ENCODE measurements at regions not wholly inside any gene's neighbourhood (a gene's known extent, or its start where the extent isn't known, plus 50 kb on each side); places are given as distances from the start of the nearest gene placed in this dataset.
"Not testable (repeated sequence)": the region's sequence is repeated elsewhere in the genome, so short reads cannot be mapped to it uniquely, and the experiment has no call there.

GRCh38 chr19:13672480-13673175 is 91.7 kb upstream of the MRI1 start:
- H3K9ac ChIP-seq; H3K4me1 ChIP-seq (ENCODE audit: insufficient read depth); in situ Hi-C loops (cut with MboI); H3K27ac ChIP-seq; H3K9me3 ChIP-seq (ENCODE audit: low read depth); H4K20me1 ChIP-seq (ENCODE audit: insufficient read depth); H3K4me2 ChIP-seq (ENCODE audit: unreplicated experiment); H3K27me3 ChIP-seq (replicated peaks; ENCODE audit: insufficient read depth); H3K36me3 ChIP-seq (ENCODE audit: low read depth); H3K4me3 ChIP-seq; H3K79me2 ChIP-seq (ENCODE audit: insufficient read depth); H3K9me2 ChIP-seq (ENCODE audit: insufficient read depth); H3F3A ChIP-seq (ENCODE audit: insufficient read depth): not testable (repeated sequence)
- peak overlapping the region; percentile 26; the same call in 1 of the 2 replicates for H2AFZ ChIP-seq
- peak; percentile 36 for DNase-seq
- WGBS, 2 experiments (ENCODE audit: low coverage in 1 of 2, low lambda C conversion rate in 2 of 2, missing lambda C conversion rate in 2 of 2) = 58 to 81% methylated on average over 7 of the region's 7 CpGs

- Histone ChIP-seq H3K4me3 (no peak overlapping the region), H3K9ac (no peak overlapping the region), H2AFZ (no peak overlapping the region), H3K79me2 (ENCODE audit: insufficient read depth) (no peaks in the 10 kb centered on the region), H3K4me2 (ENCODE audit: unreplicated experiment) (no peak overlapping the region), H3K9me3 (ENCODE audit: low read depth) (no peaks in the 10 kb centered on the region), H4K20me1 (ENCODE audit: insufficient read depth) (no peaks in the 10 kb centered on the region), H3K36me3 (ENCODE audit: low read depth) (no peaks in the 10 kb centered on the region), H3K4me1 (ENCODE audit: insufficient read depth) (no peaks in the 10 kb centered on the region), H3K27me3 (replicated peaks; ENCODE audit: insufficient read depth) (no peaks in the 10 kb centered on the region), H3K9me2 (ENCODE audit: insufficient read depth) (no peaks in the 10 kb centered on the region), H3K27ac (no peak overlapping the region), H3F3A (ENCODE audit: insufficient read depth) (no peaks in the 10 kb centered on the region)
- in situ Hi-C loops (cut with MboI) = no loop called here
- 25 to 31% methylated on average over 4 of the region's 4 CpGs for WGBS, 2 experiments (ENCODE audit: low coverage in 1 of 2, low lambda C conversion rate in 2 of 2, missing lambda C conversion rate in 2 of 2)
- TF ChIP-seq EZH2 (IDR thresholded peaks at IDR 0.05; ENCODE audit: insufficient read depth, poor library complexity, severe bottlenecking) = no peak
- no peak for TF ChIP-seq EZH2phosphoT487 (IDR thresholded peaks at IDR 0.05; ENCODE audit: insufficient read depth, low read depth)
- no peak for DNase-seq
These were observed 93.5 kb upstream of the MRI1 start for GRCh38 chr19:13670846-13671245.

GRCh38 chr19:13669780-13670355 is 94.5 kb upstream of the MRI1 start:
- Histone ChIP-seq H3K27me3 (replicated peaks; ENCODE audit: insufficient read depth) (no peaks in the 10 kb centered on the region), H3K4me2 (ENCODE audit: unreplicated experiment) (no peak overlapping the region), H3K27ac (no peak overlapping the region), H3K9me3 (ENCODE audit: low read depth) (no peaks in the 10 kb centered on the region), H3K79me2 (ENCODE audit: insufficient read depth) (no peaks in the 10 kb centered on the region), H3K36me3 (ENCODE audit: low read depth) (no peaks in the 10 kb centered on the region), H3F3A (ENCODE audit: insufficient read depth) (no peaks in the 10 kb centered on the region), H3K4me1 (ENCODE audit: insufficient read depth) (no peaks in the 10 kb centered on the region), H3K9ac (no peak overlapping the region), H2AFZ (no peak overlapping the region), H3K9me2 (ENCODE audit: insufficient read depth) (no peaks in the 10 kb centered on the region), H3K4me3 (no peak overlapping the region), H4K20me1 (ENCODE audit: insufficient read depth) (no peaks in the 10 kb centered on the region)
- DNase-seq = no peak
- 79 to 82% methylated on average over 4 of the region's 4 CpGs for WGBS, 2 experiments (ENCODE audit: low coverage in 1 of 2, low lambda C conversion rate in 2 of 2, missing lambda C conversion rate in 2 of 2)
- in situ Hi-C loops (cut with MboI) = no loop called here
- TF ChIP-seq EZH2phosphoT487 (IDR thresholded peaks at IDR 0.05; ENCODE audit: insufficient read depth, low read depth) (no peak), EZH2 (IDR thresholded peaks at IDR 0.05; ENCODE audit: insufficient read depth, poor library complexity, severe bottlenecking) (no peak)

- no peaks in the 10 kb centered on the region for H4K20me1 ChIP-seq (ENCODE audit: insufficient read depth)
- H3K79me2 ChIP-seq (ENCODE audit: insufficient read depth) = no peaks in the 10 kb centered on the region
- no peaks in the 10 kb centered on the region for H3K36me3 ChIP-seq (ENCODE audit: low read depth)
- no peaks in the 10 kb centered on the region for H3K9me3 ChIP-seq (ENCODE audit: low read depth)
- DNase-seq = peak; percentile 5
- H3K4me2 ChIP-seq (ENCODE audit: unreplicated experiment) = no peak overlapping the region
- H3K27me3 ChIP-seq (replicated peaks; ENCODE audit: insufficient read depth) = no peaks in the 10 kb centered on the region
- H3K4me1 ChIP-seq (ENCODE audit: insufficient read depth) = no peaks in the 10 kb centered on the region
- H3F3A ChIP-seq (ENCODE audit: insufficient read depth) = no peaks in the 10 kb centered on the region
- TF ChIP-seq EZH2phosphoT487 (IDR thresholded peaks at IDR 0.05; ENCODE audit: insufficient read depth, low read depth) (no peak), EZH2 (IDR thresholded peaks at IDR 0.05; ENCODE audit: insufficient read depth, poor library complexity, severe bottlenecking) (no peak)
- no peak overlapping the region for H3K27ac ChIP-seq
- H3K9me2 ChIP-seq (ENCODE audit: insufficient read depth) = no peaks in the 10 kb centered on the region
- in situ Hi-C loops (cut with MboI) = no loop called here
- 60 to 65% methylated on average over 9 of the region's 9 CpGs for WGBS, 2 experiments (ENCODE audit: low coverage in 1 of 2, low lambda C conversion rate in 2 of 2, missing lambda C conversion rate in 2 of 2)
- H3K9ac ChIP-seq = no peak overlapping the region
- no peak overlapping the region for H2AFZ ChIP-seq
- H3K4me3 ChIP-seq = no peak overlapping the region
These were observed 95.4 kb upstream of the MRI1 start for GRCh38 chr19:13668964-13669363.
